HL-60 (cell line): ENCODE measurements at regions not wholly inside any gene's neighbourhood (a gene's known extent, or its start where the extent isn't known, plus 50 kb on each side); places are given as distances from the start of the nearest gene placed in this dataset.

Experiments used
- GABPA ChIP-seq: IDR thresholded peaks from 2 replicates; pipeline ENCODE4 v1.6.1; 2012; ENCODE audit warnings: low read depth
- POLR2AphosphoS5 ChIP-seq: IDR thresholded peaks from 2 replicates; pipeline ENCODE4 v1.6.1; 2012; ENCODE audit warnings: low read depth
- SPI1 ChIP-seq: IDR thresholded peaks from 2 replicates; pipeline ENCODE4 v1.6.1; 2012; ENCODE audit warnings: low read depth, mild to moderate bottlenecking, borderline replicate concordance
- TF ChIP-seq, protein P1 (sequence below): IDR thresholded peaks from one replicate; pipeline ENCODE4 v1.5.1; 2011; ENCODE audit warnings: low read length, control low read depth, inconsistent platforms; ENCODE audit not compliant: insufficient read depth
- TF ChIP-seq, protein P2 (sequence below): IDR thresholded peaks from 2 replicates; pipeline ENCODE4 v1.6.1; 2012; ENCODE audit warnings: low read depth; ENCODE audit not compliant: insufficient replicate concordance

DNA sequence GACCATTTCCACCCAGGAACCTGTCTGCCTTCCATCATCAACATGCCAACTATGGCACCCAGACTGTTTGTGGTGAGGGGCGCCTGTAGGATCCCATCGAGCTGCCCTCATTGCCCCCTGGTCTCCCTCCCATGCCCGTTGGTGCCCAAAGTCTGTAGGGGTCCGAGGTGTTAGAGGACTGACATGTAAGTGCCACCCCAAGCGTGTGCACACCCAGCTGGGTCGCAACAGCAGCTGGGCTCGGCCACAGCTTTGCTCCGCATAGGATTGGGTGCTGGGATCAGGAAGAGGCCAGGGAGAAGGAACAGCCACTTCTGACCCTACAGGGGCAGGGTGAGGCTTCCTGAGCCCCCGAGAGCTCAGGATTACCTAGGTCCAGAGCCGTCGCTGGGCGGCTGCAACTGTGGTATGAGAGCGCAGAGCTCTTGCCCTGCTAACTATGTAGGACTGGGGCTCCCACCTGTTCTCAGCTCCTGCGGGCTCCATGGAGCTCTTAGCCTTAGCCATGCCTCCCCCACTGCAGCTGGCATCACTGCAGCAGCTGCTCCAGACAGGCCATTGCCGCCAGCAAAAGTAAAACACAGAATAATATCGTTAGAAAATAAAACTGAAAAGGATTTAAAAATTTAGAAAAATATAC, 1160.3 kb downstream of the FSTL5 start:
- TF ChIP-seq POLR2AphosphoS5 (no peak), GABPA (no peak), SPI1 (no peak)
- TF ChIP-seq, protein P1, sequence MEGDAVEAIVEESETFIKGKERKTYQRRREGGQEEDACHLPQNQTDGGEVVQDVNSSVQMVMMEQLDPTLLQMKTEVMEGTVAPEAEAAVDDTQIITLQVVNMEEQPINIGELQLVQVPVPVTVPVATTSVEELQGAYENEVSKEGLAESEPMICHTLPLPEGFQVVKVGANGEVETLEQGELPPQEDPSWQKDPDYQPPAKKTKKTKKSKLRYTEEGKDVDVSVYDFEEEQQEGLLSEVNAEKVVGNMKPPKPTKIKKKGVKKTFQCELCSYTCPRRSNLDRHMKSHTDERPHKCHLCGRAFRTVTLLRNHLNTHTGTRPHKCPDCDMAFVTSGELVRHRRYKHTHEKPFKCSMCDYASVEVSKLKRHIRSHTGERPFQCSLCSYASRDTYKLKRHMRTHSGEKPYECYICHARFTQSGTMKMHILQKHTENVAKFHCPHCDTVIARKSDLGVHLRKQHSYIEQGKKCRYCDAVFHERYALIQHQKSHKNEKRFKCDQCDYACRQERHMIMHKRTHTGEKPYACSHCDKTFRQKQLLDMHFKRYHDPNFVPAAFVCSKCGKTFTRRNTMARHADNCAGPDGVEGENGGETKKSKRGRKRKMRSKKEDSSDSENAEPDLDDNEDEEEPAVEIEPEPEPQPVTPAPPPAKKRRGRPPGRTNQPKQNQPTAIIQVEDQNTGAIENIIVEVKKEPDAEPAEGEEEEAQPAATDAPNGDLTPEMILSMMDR: no peak
- TF ChIP-seq, protein P2, sequence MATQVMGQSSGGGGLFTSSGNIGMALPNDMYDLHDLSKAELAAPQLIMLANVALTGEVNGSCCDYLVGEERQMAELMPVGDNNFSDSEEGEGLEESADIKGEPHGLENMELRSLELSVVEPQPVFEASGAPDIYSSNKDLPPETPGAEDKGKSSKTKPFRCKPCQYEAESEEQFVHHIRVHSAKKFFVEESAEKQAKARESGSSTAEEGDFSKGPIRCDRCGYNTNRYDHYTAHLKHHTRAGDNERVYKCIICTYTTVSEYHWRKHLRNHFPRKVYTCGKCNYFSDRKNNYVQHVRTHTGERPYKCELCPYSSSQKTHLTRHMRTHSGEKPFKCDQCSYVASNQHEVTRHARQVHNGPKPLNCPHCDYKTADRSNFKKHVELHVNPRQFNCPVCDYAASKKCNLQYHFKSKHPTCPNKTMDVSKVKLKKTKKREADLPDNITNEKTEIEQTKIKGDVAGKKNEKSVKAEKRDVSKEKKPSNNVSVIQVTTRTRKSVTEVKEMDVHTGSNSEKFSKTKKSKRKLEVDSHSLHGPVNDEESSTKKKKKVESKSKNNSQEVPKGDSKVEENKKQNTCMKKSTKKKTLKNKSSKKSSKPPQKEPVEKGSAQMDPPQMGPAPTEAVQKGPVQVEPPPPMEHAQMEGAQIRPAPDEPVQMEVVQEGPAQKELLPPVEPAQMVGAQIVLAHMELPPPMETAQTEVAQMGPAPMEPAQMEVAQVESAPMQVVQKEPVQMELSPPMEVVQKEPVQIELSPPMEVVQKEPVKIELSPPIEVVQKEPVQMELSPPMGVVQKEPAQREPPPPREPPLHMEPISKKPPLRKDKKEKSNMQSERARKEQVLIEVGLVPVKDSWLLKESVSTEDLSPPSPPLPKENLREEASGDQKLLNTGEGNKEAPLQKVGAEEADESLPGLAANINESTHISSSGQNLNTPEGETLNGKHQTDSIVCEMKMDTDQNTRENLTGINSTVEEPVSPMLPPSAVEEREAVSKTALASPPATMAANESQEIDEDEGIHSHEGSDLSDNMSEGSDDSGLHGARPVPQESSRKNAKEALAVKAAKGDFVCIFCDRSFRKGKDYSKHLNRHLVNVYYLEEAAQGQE: no peak
